ENCODE measurements at regions not wholly inside any gene's neighbourhood (a gene's known extent, or its start where the extent isn't known, plus 50 kb on each side); places are given as distances from the start of the nearest gene placed in this dataset.

GRCh38 chr7:119712886-119713462 is 560.0 kb upstream of the KCND2 start:
- 88 to 90% methylated on average over 3 to 4 of the region's 4 CpGs for WGBS, 2 experiments (ENCODE audit: insufficient coverage in 1 of 2, insufficient read length in 1 of 2)
- no peak overlapping the region for H3K4me3 Mint-ChIP-seq
- Histone ChIP-seq H3K9ac (ENCODE audit: extremely low read depth, low read length, poor library complexity, severe bottlenecking) (no peak overlapping the region), H3K4me1 (ENCODE audit: control insufficient read depth, insufficient read depth, low read length) (no peaks in the 10 kb centered on the region), H3K36me3 (ENCODE audit: control insufficient read depth, insufficient read depth, low read length) (no peaks in the 10 kb centered on the region), H3K4me3 (ENCODE audit: low read length) (no peak overlapping the region), H3K9me3 (ENCODE audit: control insufficient read depth, low read length) (no peaks in the 10 kb centered on the region), H3K27ac (ENCODE audit: low read depth, low read length) (no peak overlapping the region), H3K27me3 (ENCODE audit: control insufficient read depth, insufficient read depth, low read length, poor library complexity, severe bottlenecking) (no peaks in the 10 kb centered on the region)
- no peak overlapping the region for H3K27ac Mint-ChIP-seq
- no peaks in the 10 kb centered on the region for H3K27me3 Mint-ChIP-seq (ENCODE audit: insufficient read depth)
- TF ChIP-seq CTCF (conservative IDR thresholded peaks at IDR 0.05), result no peak
- H3K4me1 Mint-ChIP-seq, result no peaks in the 10 kb centered on the region
- H3K36me3 Mint-ChIP-seq (ENCODE audit: low read depth), result no peaks in the 10 kb centered on the region
- DNase-seq, result no peak
- H3K9me3 Mint-ChIP-seq, result no peaks in the 10 kb centered on the region

GRCh38 chr7:119713606-119714005 is 559.4 kb upstream of the KCND2 start:
- Histone ChIP-seq H3K4me1 (ENCODE audit: control insufficient read depth, insufficient read depth, low read length) (no peaks in the 10 kb centered on the region), H3K4me3 (ENCODE audit: low read length) (no peak overlapping the region), H3K36me3 (ENCODE audit: control insufficient read depth, insufficient read depth, low read length) (no peaks in the 10 kb centered on the region), H3K9me3 (ENCODE audit: control insufficient read depth, low read length) (no peaks in the 10 kb centered on the region), H3K27me3 (ENCODE audit: control insufficient read depth, insufficient read depth, low read length, poor library complexity, severe bottlenecking) (no peaks in the 10 kb centered on the region), H3K27ac (ENCODE audit: low read depth, low read length) (no peak overlapping the region), H3K9ac (ENCODE audit: extremely low read depth, low read length, poor library complexity, severe bottlenecking) (no peak overlapping the region)
- no peak overlapping the region for H3K4me3 Mint-ChIP-seq
- no peaks in the 10 kb centered on the region for H3K9me3 Mint-ChIP-seq
- DNase-seq, result no peak
- no peak for TF ChIP-seq CTCF (conservative IDR thresholded peaks at IDR 0.05)
- WGBS, 2 experiments (ENCODE audit: insufficient coverage in 1 of 2, insufficient read length in 1 of 2), result 88 to 95% methylated on average over 2 to 6 of the region's 7 CpGs
- H3K27me3 Mint-ChIP-seq (ENCODE audit: insufficient read depth), result no peaks in the 10 kb centered on the region
- H3K27ac Mint-ChIP-seq, result no peak overlapping the region
- no peaks in the 10 kb centered on the region for H3K4me1 Mint-ChIP-seq
- no peaks in the 10 kb centered on the region for H3K36me3 Mint-ChIP-seq (ENCODE audit: low read depth)

GRCh38 chr7:119720541-119720940 is 552.4 kb upstream of the KCND2 start:
- H3K27ac Mint-ChIP-seq, result no peak overlapping the region
- peaks cover 1% of the 10 kb centered on the region for H3K4me1 Mint-ChIP-seq
- Histone ChIP-seq H3K27me3 (ENCODE audit: control insufficient read depth, insufficient read depth, low read length, poor library complexity, severe bottlenecking) (no peaks in the 10 kb centered on the region), H3K9ac (ENCODE audit: extremely low read depth, low read length, poor library complexity, severe bottlenecking) (no peak overlapping the region), H3K4me3 (ENCODE audit: low read length) (no peak overlapping the region), H3K27ac (ENCODE audit: low read depth, low read length) (no peak overlapping the region), H3K36me3 (ENCODE audit: control insufficient read depth, insufficient read depth, low read length) (no peaks in the 10 kb centered on the region), H3K4me1 (ENCODE audit: control insufficient read depth, insufficient read depth, low read length) (no peaks in the 10 kb centered on the region), H3K9me3 (ENCODE audit: control insufficient read depth, low read length) (no peaks in the 10 kb centered on the region)
- WGBS, 2 experiments (ENCODE audit: insufficient coverage in 1 of 2, insufficient read length in 1 of 2), result 40 to 59% methylated on average over 1 of the region's 1 CpG
- H3K4me3 Mint-ChIP-seq, result no peak overlapping the region
- H3K36me3 Mint-ChIP-seq (ENCODE audit: low read depth), result no peaks in the 10 kb centered on the region
- no peak for DNase-seq
- no peaks in the 10 kb centered on the region for H3K9me3 Mint-ChIP-seq
- TF ChIP-seq CTCF (conservative IDR thresholded peaks at IDR 0.05), result no peak
- no peaks in the 10 kb centered on the region for H3K27me3 Mint-ChIP-seq (ENCODE audit: insufficient read depth)

Measured in endodermal cell (in vitro differentiated cells).